Peyer's patch (tissue), 4 donors: ENCODE measurements at regions not wholly inside any gene's neighbourhood (a gene's known extent, or its start where the extent isn't known, plus 50 kb on each side); places are given as distances from the start of the nearest gene placed in this dataset.

Experiments used
- DNase-seq, 3 donors: peaks; one replicate each; pipeline ENCODE4 v3.0.0-alpha.2; 2017 to 2019
- H3K27ac ChIP-seq, 4 donors: fragments of 200-600 bp; sonication (generic); one replicate each; pipeline ENCODE4 v1.5.1; 2016 to 2019
- H3K27me3 ChIP-seq, 2 donors: fragments of 200-600 bp; sonication (generic); one replicate each; pipeline ENCODE4 v1.5.1; 2019
- H3K36me3 ChIP-seq, 3 donors: fragments of 200-600 bp; sonication (generic); one replicate each; pipeline ENCODE4 v1.5.1; 2016 to 2019
- H3K4me1 ChIP-seq, 4 donors: fragments of 200-600 bp; sonication (generic); one replicate each; pipeline ENCODE4 v1.5.1; 2016 to 2019
- H3K4me3 ChIP-seq, 4 donors: fragments of 200-600 bp; sonication (generic); 1 replicate in 3 of 4; 2 replicates in 1 of 4; pipeline ENCODE4 v1.5.1; 2016 to 2019; ENCODE audit warnings: mild to moderate bottlenecking in 1 of 4
- H3K9me3 ChIP-seq, 4 donors: fragments of 200-600 bp; sonication (generic); one replicate each; pipeline ENCODE4 v1.5.1; 2016 to 2019; ENCODE audit warnings: mild to moderate bottlenecking in 1 of 4
- POLR2A ChIP-seq, 2 donors: fragments of 450-650 bp; IDR thresholded peaks; one replicate each; pipeline ENCODE4 v1.5.1; 2017; ENCODE audit warnings: antibody characterized with exemption in 2 of 2, mild to moderate bottlenecking in 2 of 2, moderate library complexity in 2 of 2
- TF ChIP-seq, protein P1 (sequence below), 6 experiments: fragments of 450-650 bp in 4 of 6; fragments of 200-600 bp in 2 of 6; sonication (generic) in 1 of 6; IDR thresholded peaks; one replicate each; pipeline ENCODE4 v1.5.1; 2017 to 2019; ENCODE audit warnings: antibody characterized with exemption in 6 of 6, mild to moderate bottlenecking in 3 of 6, moderate library complexity in 1 of 6

GRCh38 chr3:72344236-72344635 lies 504.0 kb downstream of the SHQ1 start:
- Histone ChIP-seq H3K36me3 (no peaks in the 10 kb centered on the region), H3K4me3 (no peak overlapping the region), H3K4me1 (peaks cover 0 to 7% (median 0%) of the 10 kb centered on the region in 4 donors), H3K27me3 (no peaks in the 10 kb centered on the region), H3K9me3 (no peaks in the 10 kb centered on the region), H3K27ac (no peak overlapping the region)
- DNase-seq: no peak
- TF ChIP-seq POLR2A (IDR thresholded peaks at IDR 0.05): no peak
- TF ChIP-seq, protein P1, sequence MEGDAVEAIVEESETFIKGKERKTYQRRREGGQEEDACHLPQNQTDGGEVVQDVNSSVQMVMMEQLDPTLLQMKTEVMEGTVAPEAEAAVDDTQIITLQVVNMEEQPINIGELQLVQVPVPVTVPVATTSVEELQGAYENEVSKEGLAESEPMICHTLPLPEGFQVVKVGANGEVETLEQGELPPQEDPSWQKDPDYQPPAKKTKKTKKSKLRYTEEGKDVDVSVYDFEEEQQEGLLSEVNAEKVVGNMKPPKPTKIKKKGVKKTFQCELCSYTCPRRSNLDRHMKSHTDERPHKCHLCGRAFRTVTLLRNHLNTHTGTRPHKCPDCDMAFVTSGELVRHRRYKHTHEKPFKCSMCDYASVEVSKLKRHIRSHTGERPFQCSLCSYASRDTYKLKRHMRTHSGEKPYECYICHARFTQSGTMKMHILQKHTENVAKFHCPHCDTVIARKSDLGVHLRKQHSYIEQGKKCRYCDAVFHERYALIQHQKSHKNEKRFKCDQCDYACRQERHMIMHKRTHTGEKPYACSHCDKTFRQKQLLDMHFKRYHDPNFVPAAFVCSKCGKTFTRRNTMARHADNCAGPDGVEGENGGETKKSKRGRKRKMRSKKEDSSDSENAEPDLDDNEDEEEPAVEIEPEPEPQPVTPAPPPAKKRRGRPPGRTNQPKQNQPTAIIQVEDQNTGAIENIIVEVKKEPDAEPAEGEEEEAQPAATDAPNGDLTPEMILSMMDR (IDR thresholded peaks at IDR 0.05): no peak

- Histone ChIP-seq H3K4me1 (peaks cover 0 to 7% (median 0%) of the 10 kb centered on the region in 4 donors), H3K27ac (no peak overlapping the region), H3K36me3 (no peaks in the 10 kb centered on the region), H3K9me3 (no peaks in the 10 kb centered on the region), H3K4me3 (no peak overlapping the region), H3K27me3 (no peaks in the 10 kb centered on the region)
- no peak for TF ChIP-seq POLR2A (IDR thresholded peaks at IDR 0.05)
- TF ChIP-seq, protein P1 (IDR thresholded peaks at IDR 0.05): no peak
- no peak for DNase-seq
These were observed 505.2 kb downstream of the SHQ1 start for GRCh38 chr3:72343078-72343477.

- H3K4me1 ChIP-seq: peaks cover 0 to 2% (median 0%) of the 10 kb centered on the region in 4 donors
- no peaks in the 10 kb centered on the region for H3K36me3 ChIP-seq
- H3K9me3 ChIP-seq: no peaks in the 10 kb centered on the region
- no peak overlapping the region for H3K4me3 ChIP-seq
- H3K27me3 ChIP-seq: no peaks in the 10 kb centered on the region
- TF ChIP-seq, protein P1 (IDR thresholded peaks at IDR 0.05): no peak
- TF ChIP-seq POLR2A (IDR thresholded peaks at IDR 0.05): no peak
- no peak for DNase-seq
- no peak overlapping the region for H3K27ac ChIP-seq
These were observed 505.8 kb downstream of the SHQ1 start for GRCh38 chr3:72342450-72342849.

- Histone ChIP-seq H3K4me1 (peaks cover 0 to 3% (median 0%) of the 10 kb centered on the region in 4 donors), H3K4me3 (no peak overlapping the region), H3K27me3 (no peaks in the 10 kb centered on the region), H3K9me3 (no peaks in the 10 kb centered on the region), H3K36me3 (no peaks in the 10 kb centered on the region), H3K27ac (no peak overlapping the region)
- no peak for TF ChIP-seq POLR2A (IDR thresholded peaks at IDR 0.05)
- TF ChIP-seq, protein P1 (IDR thresholded peaks at IDR 0.05): no peak
- DNase-seq: no peak
These were observed 506.3 kb downstream of the SHQ1 start for GRCh38 chr3:72341920-72342319.

DNA sequence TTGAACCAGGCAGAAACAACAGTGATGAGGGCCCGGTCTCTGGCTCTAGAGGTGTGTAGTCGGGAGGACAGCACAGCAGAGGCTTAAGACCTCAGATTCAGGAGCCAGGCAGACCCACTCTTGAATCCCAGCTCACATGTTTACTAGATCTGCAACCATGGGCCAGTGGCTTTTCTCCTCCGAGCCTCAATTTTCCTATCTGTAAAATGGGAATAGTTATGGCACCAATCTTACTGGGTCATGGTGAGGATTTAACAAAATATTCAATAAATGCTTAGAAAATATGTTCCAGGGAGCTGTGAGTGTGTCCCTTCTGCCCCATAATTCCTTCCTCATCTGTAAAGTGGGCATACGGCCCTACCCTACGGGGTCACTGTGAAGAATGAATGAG lies 506.9 kb downstream of the SHQ1 start:
- Histone ChIP-seq H3K4me3 (no peak overlapping the region), H3K9me3 (no peaks in the 10 kb centered on the region), H3K27ac (no peak overlapping the region), H3K4me1 (peaks cover 0 to 8% (median 0%) of the 10 kb centered on the region in 4 donors), H3K36me3 (no peaks in the 10 kb centered on the region), H3K27me3 (no peaks in the 10 kb centered on the region)
- no peak for DNase-seq
- TF ChIP-seq, protein P1 (IDR thresholded peaks at IDR 0.05): no peak
- TF ChIP-seq POLR2A (IDR thresholded peaks at IDR 0.05): no peak
